SKM-1 treated with dmso at 0.1 percent for 144 hours (cell line): ENCODE measurements at regions not wholly inside any gene's neighbourhood (a gene's known extent, or its start where the extent isn't known, plus 50 kb on each side); places are given as distances from the start of the nearest gene placed in this dataset.

Experiments used
- DNase-seq: peaks from one replicate; lab custom pipeline; 2025; ENCODE audit not compliant: unreplicated experiment; lab: John Stamatoyannopoulos, UW

- no peak for DNase-seq
These were observed 806.3 kb upstream of the IGFBP7 start for GRCh38 chr4:57916479-57916878.

- DNase-seq: no peak
These were observed 801.0 kb upstream of the IGFBP7 start for GRCh38 chr4:57911203-57911602.

- no peak for DNase-seq
These were observed 800.0 kb upstream of the IGFBP7 start for GRCh38 chr4:57910151-57910550.

GRCh38 chr4:57905965-57906364 lies 795.8 kb upstream of the IGFBP7 start:
- DNase-seq: no peak

- no peak for DNase-seq
These were observed 766.9 kb upstream of the IGFBP7 start for GRCh38 chr4:57877047-57877458.

GRCh38 chr4:57875829-57876392 lies 765.7 kb upstream of the IGFBP7 start:
- DNase-seq: no peak

- DNase-seq: no peak
These were observed 756.4 kb upstream of the IGFBP7 start for GRCh38 chr4:57866468-57867171.

GRCh38 chr4:57865264-57865663 lies 755.1 kb upstream of the IGFBP7 start:
- DNase-seq: no peak

- no peak for DNase-seq
These were observed 744.6 kb upstream of the IGFBP7 start for GRCh38 chr4:57854748-57855147.

GRCh38 chr4:57850141-57850540 lies 740.0 kb upstream of the IGFBP7 start:
- DNase-seq: no peak

GRCh38 chr4:57832083-57832482 lies 721.9 kb upstream of the IGFBP7 start:
- no peak for DNase-seq

GRCh38 chr4:57789666-57790065 lies 679.5 kb upstream of the IGFBP7 start:
- no peak for DNase-seq

GRCh38 chr4:57777876-57778275 lies 667.7 kb upstream of the IGFBP7 start:
- no peak for DNase-seq

- DNase-seq: no peak
These were observed 664.5 kb upstream of the IGFBP7 start for GRCh38 chr4:57774681-57775080.

- DNase-seq: no peak
These were observed 664.0 kb upstream of the IGFBP7 start for GRCh38 chr4:57774171-57774570.

GRCh38 chr4:57766341-57766740 lies 656.2 kb upstream of the IGFBP7 start:
- DNase-seq: no peak

GRCh38 chr4:57764856-57765255 lies 654.7 kb upstream of the IGFBP7 start:
- no peak for DNase-seq

- no peak for DNase-seq
These were observed 652.9 kb upstream of the IGFBP7 start for GRCh38 chr4:57763070-57763469.

- no peak for DNase-seq
These were observed 630.5 kb upstream of the IGFBP7 start for GRCh38 chr4:57740625-57741190.

- no peak for DNase-seq
These were observed 626.6 kb upstream of the IGFBP7 start for GRCh38 chr4:57736781-57737180.

GRCh38 chr4:57734104-57734670 lies 624.0 kb upstream of the IGFBP7 start:
- DNase-seq: no peak
